RCC 7860 (cell line): ENCODE measurements at regions not wholly inside any gene's neighbourhood (a gene's known extent, or its start where the extent isn't known, plus 50 kb on each side); places are given as distances from the start of the nearest gene placed in this dataset.

ENCODE experiments used
- DNase-seq: peaks from one replicate; pipeline ENCODE4 v3.0.0-alpha.2; 2015; ENCODE audit warnings: low spot score
- FAIRE-seq: peaks from 2 replicates; lab custom pipeline; 2012; peaks lifted over from hg19 to GRCh38; lab: Jason Lieb, UNC

- FAIRE-seq (no peak), DNase-seq (no peak)
Measured at GRCh38 chr6:21420146-21420878, 173.2 kb upstream of the SOX4 start.

GRCh38 chr6:21420926-21421325 is 172.6 kb upstream of the SOX4 start:
- FAIRE-seq (no peak), DNase-seq (no peak)

DNA sequence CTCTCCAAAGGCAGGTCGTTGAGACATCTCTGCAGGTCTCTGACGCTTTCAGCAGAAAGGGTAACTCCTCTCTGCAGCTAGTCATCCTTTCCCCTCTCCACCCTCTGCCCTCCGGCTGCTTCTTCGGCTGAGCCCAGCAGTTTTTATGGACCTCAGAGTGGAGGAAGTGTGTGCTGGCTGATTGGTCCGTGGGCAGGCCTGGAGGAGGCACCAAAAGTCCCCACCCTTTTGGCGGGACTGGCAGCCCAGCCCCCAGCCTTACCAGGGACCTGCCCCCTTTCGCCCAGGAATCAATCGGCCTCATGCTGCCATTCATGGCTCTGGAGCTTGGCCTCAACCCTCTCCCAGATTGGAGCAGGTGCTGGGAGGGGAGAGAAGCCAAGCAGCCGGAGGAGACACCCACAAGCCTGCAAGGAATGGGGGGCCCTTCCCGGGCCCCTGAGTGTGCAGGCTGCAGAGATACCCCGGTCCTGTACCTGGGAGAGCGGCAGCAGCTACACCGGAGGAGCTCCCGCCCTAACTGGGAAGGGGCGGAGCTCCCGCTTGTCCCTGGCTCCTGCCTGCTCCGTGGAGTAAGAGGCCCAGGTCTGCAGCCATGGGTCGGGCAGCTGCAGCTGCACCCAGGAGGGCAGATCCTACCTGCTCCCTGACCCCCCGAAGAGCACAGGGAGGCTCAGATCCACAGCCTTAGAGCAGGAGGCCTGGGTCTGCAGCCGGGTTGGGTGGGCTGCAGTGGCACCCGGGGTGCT is 170.3 kb upstream of the SOX4 start:
- no peak for FAIRE-seq

GRCh38 chr6:21426841-21427490 is 166.6 kb upstream of the SOX4 start:
- no peak for FAIRE-seq
- DNase-seq: no peak

More for the DNA sequence above, 170.3 kb upstream of the SOX4 start:
- DNase-seq: no peak

GRCh38 chr6:21429291-21429690 is 164.3 kb upstream of the SOX4 start:
- FAIRE-seq (no peak), DNase-seq (no peak)

GRCh38 chr6:21431526-21431925 is 162.0 kb upstream of the SOX4 start:
- DNase-seq (no peak), FAIRE-seq (no peak)

GRCh38 chr6:21436625-21437024 is 156.9 kb upstream of the SOX4 start:
- FAIRE-seq (no peak), DNase-seq (no peak)

- DNase-seq (no peak), FAIRE-seq (no peak)
Measured at GRCh38 chr6:21437581-21437980, 156.0 kb upstream of the SOX4 start.

- FAIRE-seq (no peak), DNase-seq (no peak)
Measured at GRCh38 chr6:21438237-21438985, 155.1 kb upstream of the SOX4 start.

DNA sequence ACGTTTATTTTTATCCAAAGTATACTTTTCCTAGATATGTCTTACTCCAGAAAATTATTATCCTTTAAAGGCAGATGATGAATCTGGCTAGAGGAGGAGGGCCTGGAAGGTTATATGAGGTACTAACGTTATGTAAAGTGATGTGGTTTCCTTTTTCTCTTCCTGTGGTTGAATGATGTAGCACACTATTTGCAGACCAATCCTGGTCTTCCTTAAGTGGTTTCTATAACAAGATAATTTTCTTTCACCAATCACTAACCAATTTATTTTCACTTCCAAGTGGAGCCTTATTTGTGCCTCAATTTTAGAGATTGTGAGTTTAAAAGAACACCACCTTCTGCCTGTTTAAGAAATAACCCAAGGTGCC is 154.6 kb upstream of the SOX4 start:
- FAIRE-seq (no peak), DNase-seq (no peak)

DNA sequence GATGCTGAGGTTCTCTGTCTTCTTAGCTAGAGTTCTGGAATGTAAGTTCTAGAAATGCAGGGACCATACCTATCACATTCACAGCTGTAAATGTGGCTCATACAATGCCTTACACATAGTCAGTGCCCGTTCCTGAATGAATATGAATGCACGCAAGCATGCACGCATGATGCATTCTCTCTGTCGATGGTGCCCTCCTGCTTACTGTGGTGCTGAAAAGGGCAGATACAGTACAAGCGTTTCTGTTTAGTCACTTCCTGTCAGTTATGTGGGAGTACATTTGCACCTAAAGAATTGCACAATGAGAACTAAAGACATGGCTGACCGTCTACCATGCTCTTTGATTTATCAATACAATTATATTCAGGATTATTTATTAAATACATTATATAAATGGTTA is 152.2 kb upstream of the SOX4 start:
- FAIRE-seq: no peak
- no peak for DNase-seq

DNA sequence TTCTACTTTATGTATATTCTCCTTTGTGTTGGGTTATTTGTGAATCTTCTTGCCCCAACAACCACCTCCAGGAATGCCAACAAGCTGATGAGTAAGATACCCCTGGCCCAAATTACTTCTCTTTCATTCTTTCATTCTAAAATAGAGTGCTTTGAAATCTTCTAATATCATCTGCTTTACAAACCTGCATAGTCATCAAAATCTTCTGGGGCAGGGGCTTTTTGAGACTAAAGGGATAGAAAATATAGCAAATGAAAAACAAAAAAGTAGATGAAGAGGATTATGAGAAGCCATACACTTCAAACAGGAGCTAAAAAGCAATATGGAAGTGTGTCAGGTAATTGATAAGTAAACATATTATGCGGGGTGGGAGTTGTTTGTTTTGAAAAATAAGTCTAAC is 150.7 kb upstream of the SOX4 start:
- FAIRE-seq (no peak), DNase-seq (no peak)

DNA sequence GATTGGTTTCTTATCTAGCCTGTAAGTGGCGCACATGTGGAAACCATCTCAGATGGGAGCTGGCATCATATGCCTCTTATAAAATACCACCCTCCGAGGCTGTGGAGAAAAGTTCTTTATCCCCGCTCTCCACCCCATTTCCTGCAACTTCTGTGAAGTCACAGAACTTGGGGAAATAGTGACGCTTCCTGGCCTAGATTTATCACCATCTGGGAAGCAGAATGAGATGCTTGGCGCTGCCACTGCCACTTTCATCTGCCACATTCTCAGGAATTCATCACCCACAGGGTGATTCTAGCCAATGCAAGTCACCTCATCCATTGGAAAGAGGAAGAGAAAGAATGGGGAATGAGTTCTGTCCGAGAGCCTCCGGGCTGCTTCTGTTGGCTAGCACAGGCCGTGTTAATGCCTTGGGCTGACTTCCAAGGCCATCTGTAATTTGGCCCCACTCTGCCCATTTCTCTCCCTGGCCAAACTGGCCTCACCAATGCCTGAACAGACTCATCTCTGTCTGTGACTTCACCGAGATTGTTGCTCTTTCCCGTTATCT is 148.8 kb upstream of the SOX4 start:
- FAIRE-seq (no peak), DNase-seq (no peak)

- DNase-seq: no peak
- no peak for FAIRE-seq
Measured at GRCh38 chr6:21447987-21448386, 145.6 kb upstream of the SOX4 start.

- FAIRE-seq: no peak
- DNase-seq: no peak
Measured at GRCh38 chr6:21448485-21449109, 145.0 kb upstream of the SOX4 start.

DNA sequence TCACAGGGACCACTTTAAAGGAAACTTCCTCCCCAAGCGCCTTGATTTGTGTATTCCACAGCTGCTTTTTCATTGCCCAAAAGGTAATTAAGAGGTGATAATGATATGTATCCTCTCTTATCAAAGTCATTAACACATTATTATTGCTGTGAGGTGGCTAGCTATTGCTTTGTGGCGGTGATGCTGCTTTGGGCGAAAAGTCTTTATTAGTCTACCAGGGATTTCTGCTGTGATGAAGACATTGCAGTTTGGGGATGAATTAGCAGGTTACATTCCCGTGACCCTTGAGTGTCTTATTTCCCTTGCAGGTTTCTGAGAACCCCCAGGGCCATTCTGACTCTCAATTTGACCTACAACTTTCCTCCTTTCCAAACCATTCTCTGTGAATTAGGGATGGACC is 143.4 kb upstream of the SOX4 start:
- DNase-seq (no peak), FAIRE-seq (no peak)

DNA sequence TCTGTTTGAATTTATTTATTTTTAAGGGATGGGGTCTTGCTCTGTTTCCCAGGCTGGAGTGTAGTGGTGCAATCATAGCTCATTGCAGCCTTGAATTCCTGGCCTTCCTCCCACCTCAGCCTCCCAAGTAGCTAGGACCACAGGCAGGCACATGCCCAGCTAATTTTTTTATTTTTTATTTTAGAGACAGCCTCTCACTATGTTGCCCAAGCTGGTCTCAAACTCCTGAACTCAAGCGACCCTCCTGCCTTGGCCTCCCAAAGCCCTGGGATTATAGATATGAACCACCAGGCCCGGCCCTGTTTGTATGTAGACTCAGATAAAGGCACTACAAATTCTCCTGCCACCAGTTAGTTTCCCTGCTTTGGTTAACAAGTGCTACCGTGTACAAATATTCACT is 142.9 kb upstream of the SOX4 start:
- FAIRE-seq (no peak), DNase-seq (no peak)

GRCh38 chr6:21451546-21452013 is 142.0 kb upstream of the SOX4 start:
- FAIRE-seq (no peak), DNase-seq (no peak)

GRCh38 chr6:21454262-21454661 is 139.3 kb upstream of the SOX4 start:
- FAIRE-seq: no peak
- no peak for DNase-seq

DNA sequence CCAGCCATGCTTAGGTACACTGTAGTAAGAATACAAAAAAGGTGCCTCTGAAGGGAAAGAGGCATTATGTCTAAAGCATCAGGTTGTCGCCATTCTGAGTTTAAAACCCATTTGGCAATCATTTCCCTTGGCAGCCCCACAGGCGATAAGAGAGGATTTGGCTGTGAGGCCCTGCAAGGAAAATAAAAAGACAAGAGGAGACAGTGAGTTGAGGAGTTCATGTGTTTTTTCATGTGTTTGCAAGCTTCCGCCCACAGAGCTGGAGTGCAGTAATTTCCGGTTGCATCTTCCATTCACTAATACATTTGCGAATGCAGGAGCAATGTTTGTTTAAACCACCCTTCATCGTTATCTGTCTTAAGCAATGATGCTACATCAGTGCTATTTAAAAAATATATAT is 138.5 kb upstream of the SOX4 start:
- DNase-seq: no peak
- no peak for FAIRE-seq

DNA sequence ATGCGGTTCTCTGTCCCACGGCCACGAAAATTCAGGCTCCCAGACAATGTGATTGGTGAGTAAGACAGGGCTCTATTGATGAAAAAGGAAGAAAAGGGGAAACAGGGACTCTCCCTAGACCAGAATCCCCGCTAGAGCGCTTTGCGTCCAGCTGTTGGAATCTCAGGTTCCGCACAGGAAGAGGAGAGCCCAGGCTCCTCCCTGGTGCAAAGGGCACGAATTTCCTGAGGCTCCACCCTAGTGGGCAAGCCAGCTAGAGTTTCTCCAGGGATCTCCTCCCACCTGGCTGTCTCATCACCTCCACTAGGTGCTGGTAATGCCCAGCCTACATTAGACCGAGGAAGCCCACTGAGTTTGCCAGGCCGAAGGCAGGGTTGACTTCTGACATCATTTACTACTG is 135.9 kb upstream of the SOX4 start:
- FAIRE-seq (no peak), DNase-seq (no peak)
